ENCODE measurements at regions not wholly inside any gene's neighbourhood (a gene's known extent, or its start where the extent isn't known, plus 50 kb on each side); places are given as distances from the start of the nearest gene placed in this dataset.
A peak's percentile ranks its signal among the peaks of the same experiment; 100 is the strongest.
"Not testable (repeated sequence)": the region's sequence is repeated elsewhere in the genome, so short reads cannot be mapped to it uniquely, and the experiment has no call there.

DNA sequence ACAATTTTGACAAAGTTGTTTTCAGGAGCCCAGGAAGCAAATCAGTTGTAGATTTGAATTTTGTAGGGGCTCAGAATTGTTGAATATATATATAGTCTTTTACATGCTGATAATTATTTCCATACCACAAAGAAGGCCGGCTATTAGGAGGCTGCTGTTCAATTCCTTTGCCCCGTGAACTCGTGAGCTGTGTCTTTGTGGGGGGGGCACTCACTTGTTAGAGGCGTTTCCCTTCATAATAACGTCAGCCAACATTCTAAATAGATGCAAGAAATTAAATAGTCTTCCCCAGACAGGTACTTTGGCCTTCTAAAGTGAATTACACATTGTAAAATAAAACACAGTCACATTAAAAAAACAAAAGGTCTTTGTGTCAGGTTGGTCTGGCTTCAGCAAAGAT lies 138.7 kb downstream of the DEFB131A start:
- CTCF ChIA-PET, H3K4me3 Mint-ChIP-seq, H3K27ac Mint-ChIP-seq: not testable (repeated sequence)

DNA sequence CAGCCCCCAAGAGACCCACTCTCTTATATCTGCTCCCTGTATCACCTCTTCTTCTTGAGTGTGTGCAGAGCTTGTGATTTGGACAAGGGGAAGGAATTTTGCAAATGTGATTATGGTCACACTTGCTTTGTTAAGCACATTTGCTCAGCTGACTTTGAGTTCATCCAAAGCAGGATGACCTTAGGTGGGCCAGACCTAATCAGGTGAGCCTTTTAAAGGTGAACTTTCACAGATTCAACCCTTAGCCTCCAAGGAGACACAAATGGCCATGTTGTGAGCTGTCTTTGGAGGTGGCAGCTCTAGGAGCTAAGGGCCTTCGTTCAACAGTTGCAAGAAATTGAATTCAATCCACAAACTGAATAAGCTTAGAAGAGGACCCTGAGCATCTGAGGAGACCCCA lies 147.8 kb downstream of the DEFB131A start:
- Mint-ChIP-seq H3K4me1 (no peaks in the 10 kb centered on the region), H3K27ac (no peak overlapping the region), H3K4me3 (no peak overlapping the region), H3K9me3 (peaks cover 5% of the 10 kb centered on the region), H3K27me3 (no peaks in the 10 kb centered on the region), H3K36me3 (no peaks in the 10 kb centered on the region)
- CTCF ChIA-PET, result no interaction called here
- DNase-seq, result no peak

More for the DNA sequence above, 138.7 kb downstream of the DEFB131A start:
- not testable (repeated sequence) for H3K4me1 Mint-ChIP-seq, H3K36me3 Mint-ChIP-seq, H3K27me3 Mint-ChIP-seq, DNase-seq
- peaks cover 13% of the 10 kb centered on the region for H3K9me3 Mint-ChIP-seq

DNA sequence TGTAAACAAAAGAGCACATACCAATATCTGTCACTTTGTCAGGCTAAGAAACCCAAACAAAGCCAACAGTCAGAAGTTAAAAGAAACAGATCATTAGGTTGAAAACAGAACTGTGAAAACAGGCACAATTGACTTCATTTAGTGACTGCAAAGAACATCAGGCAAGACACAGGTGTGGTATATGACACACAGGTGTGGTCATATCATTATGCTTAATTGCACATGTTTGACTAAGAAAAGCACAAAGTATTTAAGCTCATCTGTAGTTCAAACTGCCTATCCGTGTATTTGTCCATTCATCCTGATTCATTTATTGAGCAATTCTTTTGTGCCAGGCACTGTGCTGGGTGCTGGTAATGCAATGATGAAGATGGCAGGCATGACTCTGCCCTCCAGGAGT lies 150.7 kb downstream of the DEFB131A start:
- Mint-ChIP-seq H3K27ac (no peak overlapping the region), H3K27me3 (no peaks in the 10 kb centered on the region), H3K4me3 (no peak overlapping the region), H3K36me3 (no peaks in the 10 kb centered on the region), H3K9me3 (peaks cover 5% of the 10 kb centered on the region), H3K4me1 (no peaks in the 10 kb centered on the region)
- DNase-seq, result no peak
- CTCF ChIA-PET, result no interaction called here

DNA sequence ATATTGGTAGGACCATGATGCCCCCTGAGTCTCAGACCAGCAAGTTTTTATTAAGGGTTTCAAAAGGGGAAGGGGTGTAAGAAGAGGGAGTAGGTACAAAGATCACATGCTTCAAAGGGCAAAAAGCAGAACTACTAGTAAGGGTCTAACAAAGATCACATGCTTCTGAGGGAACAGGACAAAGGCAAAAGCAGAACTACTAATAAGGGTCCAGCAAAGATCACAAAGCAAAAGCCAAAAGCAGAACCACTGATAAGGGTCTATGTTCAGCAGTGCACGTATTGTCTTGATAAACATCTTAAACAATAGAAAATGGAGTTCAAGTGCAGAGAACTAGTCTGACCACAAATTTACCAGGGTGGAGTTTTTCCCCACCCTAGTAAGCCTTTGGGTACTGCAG lies 151.3 kb downstream of the DEFB131A start:
- H3K27ac Mint-ChIP-seq, CTCF ChIA-PET, H3K4me1 Mint-ChIP-seq, DNase-seq, H3K4me3 Mint-ChIP-seq, H3K9me3 Mint-ChIP-seq, H3K36me3 Mint-ChIP-seq, H3K27me3 Mint-ChIP-seq: not testable (repeated sequence)

DNA sequence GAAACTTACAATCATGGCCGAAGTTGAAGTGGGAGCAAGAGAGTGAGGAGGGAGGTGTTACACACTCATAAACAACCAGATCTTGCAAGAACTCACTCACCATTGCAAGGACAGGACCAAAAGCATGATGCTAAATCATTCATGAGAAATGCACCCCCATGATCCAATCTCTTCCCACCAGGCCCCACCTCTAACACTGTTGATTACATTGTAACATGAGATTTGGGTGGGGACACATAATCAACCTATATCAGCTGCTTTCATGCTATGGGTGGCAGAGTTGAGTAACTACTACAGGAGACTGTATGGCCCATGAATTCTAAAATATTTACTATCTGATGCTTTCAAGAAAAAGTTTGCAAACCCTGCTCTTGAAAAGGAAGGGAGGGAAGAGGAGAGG lies 155.1 kb downstream of the DEFB131A start:
- no peak for DNase-seq
- H3K9me3 Mint-ChIP-seq, result peaks cover 1% of the 10 kb centered on the region
- no peaks in the 10 kb centered on the region for H3K27me3 Mint-ChIP-seq
- H3K4me3 Mint-ChIP-seq, result no peak overlapping the region
- no peaks in the 10 kb centered on the region for H3K36me3 Mint-ChIP-seq
- H3K27ac Mint-ChIP-seq, result no peak overlapping the region
- H3K4me1 Mint-ChIP-seq, result peaks cover 29% of the 10 kb centered on the region
- CTCF ChIA-PET, result no interaction called here

DNA sequence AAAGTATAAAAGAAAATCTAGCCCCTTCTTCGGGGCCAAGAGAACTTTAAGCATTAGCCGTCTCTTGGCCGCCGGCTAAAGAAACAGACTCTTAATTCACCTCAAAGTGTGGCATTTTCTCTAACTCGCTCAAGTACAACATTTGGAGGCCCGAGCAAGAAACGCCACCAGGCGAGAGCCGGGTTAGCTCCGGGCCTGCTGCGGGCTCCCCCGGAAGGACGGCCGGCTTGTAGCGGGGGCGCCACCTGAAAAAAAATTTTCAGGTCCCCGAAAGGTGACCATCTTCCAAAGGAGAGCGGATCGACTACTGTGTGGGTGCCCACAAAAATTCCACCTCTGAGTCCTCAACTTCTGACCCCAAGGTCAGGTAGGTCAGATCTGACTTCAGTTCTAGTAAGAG lies 156.0 kb downstream of the DEFB131A start:
- Mint-ChIP-seq H3K36me3 (no peaks in the 10 kb centered on the region), H3K27me3 (no peaks in the 10 kb centered on the region), H3K9me3 (no peaks in the 10 kb centered on the region), H3K4me3 (no peak overlapping the region), H3K27ac (no peak overlapping the region), H3K4me1 (peaks cover 39% of the 10 kb centered on the region)
- CTCF ChIA-PET, result no interaction called here
- no peak for DNase-seq

DNA sequence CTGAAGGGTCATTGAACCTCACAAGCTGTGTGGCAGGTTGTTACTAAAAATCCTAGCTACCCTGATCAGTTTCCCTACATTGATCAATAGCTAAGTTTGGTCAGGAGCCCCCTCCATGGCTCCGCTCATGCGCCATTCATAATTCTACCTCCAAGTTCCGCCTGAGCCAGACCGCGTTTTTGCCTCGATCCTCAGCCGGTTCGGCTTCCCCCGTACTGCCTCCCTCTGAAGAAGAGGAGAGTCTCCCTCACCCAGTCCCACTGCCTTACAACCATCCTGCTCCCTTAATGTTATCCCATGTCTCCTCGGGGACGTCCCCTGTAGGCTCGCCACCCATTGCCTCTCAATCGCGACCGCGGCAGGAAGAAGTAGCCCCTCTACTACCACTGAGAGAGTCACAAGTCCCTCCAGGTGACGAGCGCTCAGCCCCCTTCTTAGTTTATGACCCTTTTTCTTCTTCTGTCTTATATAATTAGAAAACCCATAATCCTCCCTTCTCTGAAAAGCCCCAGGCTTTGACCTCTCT lies 158.2 kb downstream of the DEFB131A start:
- DNase-seq, result no peak
- CTCF ChIA-PET, result no interaction called here
- Mint-ChIP-seq H3K27me3 (no peaks in the 10 kb centered on the region), H3K36me3 (no peaks in the 10 kb centered on the region), H3K27ac (no peak overlapping the region), H3K9me3 (no peaks in the 10 kb centered on the region), H3K4me3 (no peak overlapping the region), H3K4me1 (peaks cover 51% of the 10 kb centered on the region)

DNA sequence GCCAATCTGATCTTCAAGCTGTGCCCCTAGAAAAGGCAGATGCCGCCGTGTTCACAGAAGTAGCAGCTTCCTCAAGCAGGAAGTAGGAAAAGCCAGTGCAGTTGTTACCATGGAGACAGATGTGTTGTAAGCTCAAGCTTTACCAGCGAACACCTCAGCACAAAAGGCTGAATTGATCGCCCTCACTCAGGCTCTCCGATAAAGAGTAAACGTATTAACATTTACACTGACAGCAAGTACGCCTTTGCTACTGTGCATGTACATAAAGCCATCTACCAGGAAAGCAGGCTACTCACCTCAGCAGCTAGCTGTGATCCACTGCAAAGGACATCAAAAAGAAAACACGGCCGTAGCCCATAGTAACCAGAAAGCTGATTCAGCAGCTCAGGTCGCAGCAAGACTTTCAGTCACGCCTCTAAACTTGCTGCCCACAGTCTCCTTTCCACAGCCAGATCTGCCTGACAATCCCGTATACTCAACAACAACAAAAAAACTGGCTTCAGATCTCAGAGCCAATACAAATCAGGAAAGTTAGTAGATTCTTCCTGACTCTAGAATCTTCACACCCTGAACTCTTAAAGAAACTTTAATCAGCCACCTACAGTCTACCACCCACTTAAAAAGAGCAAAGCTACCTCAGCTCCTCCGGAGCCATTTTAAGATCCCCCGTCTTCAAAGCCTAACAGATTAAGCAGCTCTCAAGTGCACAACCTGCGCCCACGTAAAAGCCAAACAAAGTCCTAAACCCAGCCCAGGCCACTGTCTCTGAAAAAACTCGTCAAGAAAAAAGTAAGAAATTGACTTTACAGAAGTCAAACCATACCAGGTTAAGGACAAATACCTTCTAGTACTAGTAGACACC lies 160.0 kb downstream of the DEFB131A start:
- Mint-ChIP-seq H3K27ac (peak overlapping the region; percentile 99), H3K4me1 (peaks cover 60% of the 10 kb centered on the region), H3K4me3 (peak overlapping the region; percentile 86)
- peak; percentile 64 for DNase-seq
- CTCF ChIA-PET, H3K9me3 Mint-ChIP-seq, H3K36me3 Mint-ChIP-seq, H3K27me3 Mint-ChIP-seq: not testable (repeated sequence)

DNA sequence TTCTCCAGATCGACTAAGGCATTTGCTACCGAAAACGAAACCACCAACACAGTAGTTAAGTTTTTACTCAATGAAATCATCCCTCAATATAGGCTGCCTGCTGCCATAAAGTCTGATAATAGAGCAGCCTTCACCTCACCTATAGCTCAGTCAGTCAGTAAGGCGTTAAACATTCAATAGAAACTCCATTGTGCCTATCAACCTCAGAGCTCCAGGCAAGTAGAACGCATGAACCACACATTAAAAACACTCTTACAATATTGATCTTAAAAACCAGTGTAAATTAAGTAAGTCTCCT lies 160.6 kb downstream of the DEFB131A start:
- DNase-seq, H3K36me3 Mint-ChIP-seq, H3K9me3 Mint-ChIP-seq, H3K27me3 Mint-ChIP-seq, CTCF ChIA-PET: not testable (repeated sequence)
- H3K4me3 Mint-ChIP-seq, result peak overlapping the region; percentile 86
- peaks cover 60% of the 10 kb centered on the region for H3K4me1 Mint-ChIP-seq
- H3K27ac Mint-ChIP-seq, result peak overlapping the region; percentile 99

DNA sequence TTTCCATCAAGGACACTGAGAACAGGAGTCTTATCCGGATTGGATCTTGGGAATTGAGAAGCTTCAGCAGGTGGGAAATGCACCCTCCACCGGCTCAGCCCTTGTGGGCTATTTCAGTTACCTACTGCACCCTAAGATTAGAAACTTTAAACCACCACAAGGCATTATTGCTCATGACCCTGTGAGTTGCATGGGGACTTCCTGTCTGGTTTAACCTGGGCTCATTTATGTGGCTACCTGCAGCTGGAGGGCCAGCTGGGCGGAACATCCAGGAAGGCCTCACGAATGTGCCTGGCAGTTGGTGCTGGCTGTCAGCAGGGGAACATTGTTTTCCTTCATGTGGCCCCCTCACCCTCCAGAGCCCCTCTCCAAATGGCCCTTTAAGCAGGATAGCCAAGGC lies 164.1 kb downstream of the DEFB131A start:
- Mint-ChIP-seq H3K27ac (no peak overlapping the region), H3K27me3 (no peaks in the 10 kb centered on the region), H3K36me3 (no peaks in the 10 kb centered on the region), H3K9me3 (no peaks in the 10 kb centered on the region), H3K4me1 (peaks cover 40% of the 10 kb centered on the region), H3K4me3 (no peak overlapping the region)
- CTCF ChIA-PET, result no interaction called here
- no peak for DNase-seq

DNA sequence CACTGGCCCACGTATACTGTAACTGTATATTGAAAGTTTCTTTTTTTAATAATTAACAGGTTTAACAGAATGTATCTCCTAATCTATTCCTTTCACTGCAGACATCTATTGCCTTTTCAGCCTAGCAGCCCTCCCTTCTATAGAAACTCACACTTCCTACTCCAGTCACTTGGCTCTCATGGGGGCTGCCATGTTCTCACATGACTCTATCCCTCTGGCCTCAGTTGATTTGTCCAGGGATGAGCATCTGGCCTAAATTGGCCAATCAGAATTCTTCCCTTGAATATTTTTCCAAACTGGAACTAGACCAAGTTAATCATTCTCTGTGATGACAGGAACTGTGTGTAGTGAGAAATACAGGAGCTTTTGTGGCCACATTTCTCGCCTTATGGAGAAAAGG lies 166.1 kb downstream of the DEFB131A start:
- CTCF ChIA-PET, H3K36me3 Mint-ChIP-seq, H3K27me3 Mint-ChIP-seq, H3K27ac Mint-ChIP-seq, H3K9me3 Mint-ChIP-seq, H3K4me3 Mint-ChIP-seq, DNase-seq: not testable (repeated sequence)
- H3K4me1 Mint-ChIP-seq, result peaks cover 20% of the 10 kb centered on the region

DNA sequence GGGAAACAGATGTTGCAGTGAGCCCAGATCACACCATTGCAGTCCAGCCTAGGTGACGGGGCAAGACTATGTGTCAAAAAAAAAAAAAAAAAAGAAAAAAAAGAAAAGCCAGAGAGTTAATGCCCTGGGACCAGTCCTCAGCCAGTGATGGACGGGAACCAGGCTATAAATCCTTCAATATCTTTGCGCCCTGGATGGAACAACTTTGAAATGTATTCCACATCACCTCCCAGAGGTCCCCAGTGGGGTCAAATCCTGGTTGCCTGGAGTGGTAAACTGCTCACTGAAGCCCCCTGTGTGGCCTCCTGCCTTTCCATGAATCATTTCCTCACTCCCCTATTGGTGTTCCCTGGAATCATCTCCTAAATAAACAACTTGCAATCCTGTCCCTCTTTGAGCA lies 166.9 kb downstream of the DEFB131A start:
- Mint-ChIP-seq H3K27ac (no peak overlapping the region), H3K27me3 (no peaks in the 10 kb centered on the region)
- CTCF ChIA-PET, result no interaction called here

DNA sequence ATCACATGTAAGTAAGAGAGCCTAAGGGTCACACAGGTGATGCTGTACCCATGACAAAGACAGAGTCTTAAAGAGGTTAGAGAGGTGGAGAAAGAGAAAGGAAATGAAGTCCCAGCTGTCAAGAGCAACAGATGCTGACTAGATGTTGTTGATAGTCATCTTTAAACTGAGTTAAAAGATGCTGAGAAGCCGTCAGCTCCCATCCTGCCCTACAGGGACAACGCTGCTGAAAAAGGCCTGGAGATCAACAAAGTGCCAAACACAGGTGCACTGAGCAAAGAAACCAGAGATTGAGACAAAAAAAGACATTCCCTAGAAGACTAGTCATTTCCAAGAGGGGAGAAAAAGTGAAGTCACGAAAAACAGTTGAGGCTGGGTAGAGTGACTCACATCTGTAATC lies 145.0 kb upstream of the DRD5 start:
- CTCF ChIA-PET, H3K9me3 Mint-ChIP-seq, DNase-seq, H3K36me3 Mint-ChIP-seq, H3K27ac Mint-ChIP-seq, H3K4me3 Mint-ChIP-seq, H3K27me3 Mint-ChIP-seq, H3K4me1 Mint-ChIP-seq: not testable (repeated sequence)

More for the DNA sequence above, 166.9 kb downstream of the DEFB131A start:
- no peak for DNase-seq
- Mint-ChIP-seq H3K9me3 (no peaks in the 10 kb centered on the region), H3K36me3 (no peaks in the 10 kb centered on the region), H3K4me1 (peaks cover 13% of the 10 kb centered on the region), H3K4me3 (no peak overlapping the region)

DNA sequence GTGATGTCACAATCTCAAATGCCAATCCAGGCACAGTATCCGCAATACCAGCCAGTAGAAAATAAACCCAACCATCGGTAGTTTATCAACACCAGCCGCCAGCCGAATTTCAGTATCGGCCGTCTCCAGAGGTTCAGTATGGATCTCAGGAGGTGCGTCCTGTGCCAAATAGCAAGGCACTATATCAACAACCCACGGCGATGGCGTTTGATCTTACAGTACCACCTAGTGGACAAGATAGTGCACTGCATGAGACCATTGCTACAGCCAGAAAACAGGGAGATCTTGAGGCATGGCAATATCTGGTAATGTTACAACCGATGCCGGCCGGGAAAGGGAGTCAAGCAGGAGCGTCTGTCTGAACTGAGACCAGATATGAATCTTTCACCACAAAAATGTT lies 121.8 kb upstream of the DRD5 start:
- DNase-seq, result peak; percentile 23
- H3K27me3 Mint-ChIP-seq, H3K4me3 Mint-ChIP-seq, H3K9me3 Mint-ChIP-seq, H3K27ac Mint-ChIP-seq, H3K36me3 Mint-ChIP-seq, H3K4me1 Mint-ChIP-seq: not testable (repeated sequence)
- CTCF ChIA-PET, result interaction anchor here (1.2 kb wide), 1 partner anchor 128 kb away, joined by 6 read pairs; no protein-coding TSS in a partner anchor

DNA sequence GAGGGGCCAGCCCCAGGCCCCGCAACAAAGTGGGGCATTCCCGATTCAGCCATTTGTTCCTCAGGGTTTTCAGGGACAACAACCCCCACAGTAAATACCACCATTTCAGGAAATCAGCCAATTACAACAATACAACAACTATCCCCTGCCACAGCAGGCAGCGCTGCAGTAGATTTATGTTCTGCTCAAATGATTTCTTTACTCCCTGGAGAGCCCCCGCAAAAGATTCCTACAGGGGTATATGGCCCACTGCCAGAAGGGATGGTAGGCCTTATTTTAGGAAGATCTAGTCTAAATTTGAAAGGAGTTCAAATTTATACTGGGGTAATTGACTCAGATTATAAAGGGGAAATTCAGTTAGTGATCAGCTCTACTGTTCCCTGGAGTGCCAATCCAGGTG lies 120.5 kb upstream of the DRD5 start:
- H3K36me3 Mint-ChIP-seq, H3K4me3 Mint-ChIP-seq, H3K9me3 Mint-ChIP-seq, H3K27ac Mint-ChIP-seq, H3K4me1 Mint-ChIP-seq, H3K27me3 Mint-ChIP-seq, DNase-seq: not testable (repeated sequence)
- CTCF ChIA-PET, result interaction anchor here (1.2 kb wide), 1 partner anchor 129 kb away, joined by 4 read pairs; no protein-coding TSS in a partner anchor
